Left lung (tissue), 4 donors: ENCODE measurements at regions not wholly inside any gene's neighbourhood (a gene's known extent, or its start where the extent isn't known, plus 50 kb on each side); places are given as distances from the start of the nearest gene placed in this dataset.

Experiments
- ATAC-seq: fragments of 200-7000 bp; cut with Tn5 transposase; one replicate; pipeline ENCODE4 v1.9.1; 2020; ENCODE audit warnings: moderate library complexity
- DNase-seq, 4 donors: peaks; one replicate each; pipeline ENCODE4 v3.0.0-alpha.2; 2013 to 2020
- H3K27ac ChIP-seq, 2 donors: fragments of 200-600 bp; sonication (generic) in 1 of 2; one replicate each; pipeline versions ENCODE4 v1.5.0 to v1.8.0; 2020 to 2021
- H3K27me3 ChIP-seq, 2 donors: fragments of 200-600 bp; sonication (generic) in 1 of 2; one replicate each; pipeline versions ENCODE4 v1.5.0 to v1.8.0; 2020 to 2021
- H3K36me3 ChIP-seq, 2 donors: fragments of 200-600 bp; sonication (generic) in 1 of 2; one replicate each; pipeline versions ENCODE4 v1.5.0 to v1.8.0; 2020 to 2021
- H3K4me1 ChIP-seq, 2 donors: fragments of 200-600 bp; one replicate each; pipeline ENCODE4 v1.8.0; 2021
- H3K4me3 ChIP-seq, 2 donors: fragments of 200-600 bp; sonication (generic) in 1 of 2; one replicate each; pipeline versions ENCODE4 v1.5.0 to v1.8.0; 2020 to 2021; ENCODE audit warnings: mild to moderate bottlenecking in 1 of 2
- H3K9me3 ChIP-seq, 2 donors: fragments of 200-600 bp; sonication (generic) in 1 of 2; one replicate each; pipeline versions ENCODE4 v1.5.0 to v1.8.0; 2020 to 2021
- CTCF ChIP-seq, 2 donors: fragments of 200-600 bp; sonication (generic) in 1 of 2; IDR thresholded peaks; one replicate each; pipeline versions ENCODE4 v1.5.0 to v1.8.0; 2021; ENCODE audit warnings: antibody characterized with exemption in 2 of 2
- intact Hi-C, 2 donors: fragments of 100-400 bp; cut with DNase I; formaldehyde crosslinking; loops; one replicate each; pipeline versions ENCODE4 v1.11.2 to v1.14.2; 2022
- donor health status: DM: no; HTN: yes; CAD: no.
- donor health status: DM: no; HTN: no; CAD: no.

- Histone ChIP-seq H3K27ac (no peak overlapping the region), H3K36me3 (no peaks in the 10 kb centered on the region), H3K4me1 (peaks cover 0 to 13% of the 10 kb centered on the region in 2 donors), H3K4me3 (no peak overlapping the region), H3K27me3 (no peaks in the 10 kb centered on the region), H3K9me3 (no peaks in the 10 kb centered on the region)
- intact Hi-C loops = no loop called here
- TF ChIP-seq CTCF (IDR thresholded peaks at IDR 0.05) = no peak
- DNase-seq (no peak), ATAC-seq (no peak)
Observed at GRCh38 chr10:88159127-88159829, 295.9 kb downstream of the PTEN start.

GRCh38 chr10:88161070-88161469 is 297.6 kb downstream of the PTEN start:
- Histone ChIP-seq H3K4me3 (no peak overlapping the region), H3K4me1 (peaks cover 0 to 13% of the 10 kb centered on the region in 2 donors), H3K36me3 (no peaks in the 10 kb centered on the region), H3K9me3 (no peaks in the 10 kb centered on the region), H3K27ac (no peak overlapping the region), H3K27me3 (no peaks in the 10 kb centered on the region)
- ATAC-seq = no peak
- no peak for TF ChIP-seq CTCF (IDR thresholded peaks at IDR 0.05)
- intact Hi-C loops = no loop called here
- DNase-seq = no peak

GRCh38 chr10:88161756-88162155 is 298.3 kb downstream of the PTEN start:
- ATAC-seq = no peak
- TF ChIP-seq CTCF (IDR thresholded peaks at IDR 0.05) = no peak
- no peak for DNase-seq
- Histone ChIP-seq H3K27me3 (no peaks in the 10 kb centered on the region), H3K4me3 (no peak overlapping the region), H3K9me3 (no peaks in the 10 kb centered on the region), H3K4me1 (peaks cover 0 to 13% of the 10 kb centered on the region in 2 donors), H3K27ac (no peak overlapping the region), H3K36me3 (no peaks in the 10 kb centered on the region)
- intact Hi-C loops = no loop called here

GRCh38 chr10:88162852-88163251 is 299.4 kb downstream of the PTEN start:
- Histone ChIP-seq H3K4me3 (no peak overlapping the region), H3K27me3 (no peaks in the 10 kb centered on the region), H3K9me3 (no peaks in the 10 kb centered on the region), H3K36me3 (no peaks in the 10 kb centered on the region), H3K4me1 (peaks cover 0 to 8% of the 10 kb centered on the region in 2 donors), H3K27ac (no peak overlapping the region)
- DNase-seq = no peak
- no peak for TF ChIP-seq CTCF (IDR thresholded peaks at IDR 0.05)
- intact Hi-C loops = no loop called here
- ATAC-seq = peak; percentile 15

GRCh38 chr10:88163572-88163971 is 300.1 kb downstream of the PTEN start:
- ATAC-seq = peak; percentile 93
- peaks cover 0 to 8% of the 10 kb centered on the region in 2 donors for H3K4me1 ChIP-seq
- H3K4me3 ChIP-seq = no peak overlapping the region
- intact Hi-C loops = no loop called here
- no peaks in the 10 kb centered on the region for H3K36me3 ChIP-seq
- no peaks in the 10 kb centered on the region for H3K9me3 ChIP-seq
- H3K27me3 ChIP-seq = no peaks in the 10 kb centered on the region
- peak in 1 of 4 donors; percentile 49 for DNase-seq
- no peak overlapping the region for H3K27ac ChIP-seq
- TF ChIP-seq CTCF (IDR thresholded peaks at IDR 0.05) = no peak
